Stimulated activated CD8-positive, alpha-beta memory T cell treated with anti-CD3 and anti-CD28 coated beads, Interleukin-15, amount 100 ng/mL, for 4 hours (primary cell): ENCODE measurements at regions not wholly inside any gene's neighbourhood (a gene's known extent, or its start where the extent isn't known, plus 50 kb on each side); places are given as distances from the start of the nearest gene placed in this dataset.

Experiments
- DNase-seq, 2 donors: peaks; one replicate each; pipeline ENCODE4 v3.0.0-alpha.2; 2020; ENCODE audit warnings: low read depth in 2 of 2

DNA sequence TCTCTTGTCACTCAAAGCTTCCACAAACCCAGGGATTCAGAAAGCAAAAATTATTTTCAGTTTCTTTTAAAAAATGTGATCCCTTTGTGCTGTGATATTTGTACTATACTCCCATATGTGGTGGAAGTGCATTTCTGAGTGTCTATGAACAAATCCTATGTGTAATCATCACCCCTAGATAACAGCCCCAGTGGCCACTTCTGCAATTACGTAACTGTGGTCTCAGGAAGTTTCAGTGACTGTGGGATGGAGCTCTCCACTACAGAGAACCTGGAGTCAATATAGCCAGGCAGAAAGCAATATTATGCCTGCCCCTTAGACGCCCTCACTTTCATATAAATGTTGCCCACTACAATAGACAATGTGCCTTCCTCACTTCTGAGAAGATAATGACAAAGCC is 1101.7 kb upstream of the GHITM start:
- no peak for DNase-seq

DNA sequence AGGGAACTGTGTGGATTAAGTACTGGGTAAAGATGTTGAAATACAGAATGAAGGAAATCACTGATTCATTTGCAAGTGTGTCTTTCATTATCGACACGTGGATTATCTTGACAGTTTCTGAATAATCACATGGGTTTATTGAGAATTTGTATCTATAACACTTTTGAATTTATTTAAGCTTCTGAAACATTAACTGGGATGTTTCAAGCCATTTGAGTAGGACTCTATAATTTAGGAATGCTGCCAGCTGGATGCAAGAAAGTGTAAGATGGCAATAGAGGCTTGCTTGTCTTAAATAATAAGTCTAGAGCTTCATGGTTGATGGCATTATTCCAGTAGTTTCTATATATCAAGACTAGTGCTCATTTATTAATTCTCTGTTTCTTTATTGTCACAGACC is 1100.7 kb upstream of the GHITM start:
- DNase-seq, result no peak

DNA sequence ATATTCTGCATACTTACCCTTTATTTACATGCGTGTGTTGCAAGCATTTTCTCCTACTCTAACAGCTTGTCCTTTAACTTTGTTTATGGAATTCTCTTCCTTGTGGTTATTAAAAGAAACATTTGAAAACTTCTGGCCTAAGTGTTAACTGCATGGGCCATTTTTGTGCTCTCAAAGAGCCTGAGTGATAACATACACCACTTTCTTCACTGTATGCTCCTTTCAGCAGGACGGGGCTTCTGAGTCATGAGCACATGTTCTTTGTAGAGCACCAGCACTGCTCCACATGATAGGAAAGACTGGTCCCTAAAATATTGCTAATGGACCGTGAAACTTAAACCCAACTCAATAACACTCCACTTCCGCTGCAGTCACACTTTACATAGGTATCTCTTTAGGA is 1093.6 kb upstream of the GHITM start:
- no peak for DNase-seq

DNA sequence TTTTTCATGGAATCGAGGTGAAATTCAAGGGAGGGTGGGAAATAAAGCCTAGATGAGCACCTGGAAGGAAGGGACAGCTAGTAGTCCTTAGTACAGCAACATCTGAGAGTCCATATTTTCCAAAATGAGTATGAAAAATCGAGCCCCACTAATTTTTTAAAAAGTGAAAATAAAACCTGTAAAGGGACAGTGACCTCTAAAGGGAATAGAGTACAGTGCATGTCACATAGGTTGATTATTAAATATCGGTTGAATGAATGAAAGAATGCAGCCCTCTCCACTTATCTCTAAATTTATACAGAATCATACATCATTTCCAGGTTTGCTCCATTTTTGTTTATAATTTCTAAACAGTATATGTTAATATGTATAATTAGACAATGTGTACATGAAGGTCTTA is 1088.5 kb upstream of the GHITM start:
- no peak for DNase-seq

DNA sequence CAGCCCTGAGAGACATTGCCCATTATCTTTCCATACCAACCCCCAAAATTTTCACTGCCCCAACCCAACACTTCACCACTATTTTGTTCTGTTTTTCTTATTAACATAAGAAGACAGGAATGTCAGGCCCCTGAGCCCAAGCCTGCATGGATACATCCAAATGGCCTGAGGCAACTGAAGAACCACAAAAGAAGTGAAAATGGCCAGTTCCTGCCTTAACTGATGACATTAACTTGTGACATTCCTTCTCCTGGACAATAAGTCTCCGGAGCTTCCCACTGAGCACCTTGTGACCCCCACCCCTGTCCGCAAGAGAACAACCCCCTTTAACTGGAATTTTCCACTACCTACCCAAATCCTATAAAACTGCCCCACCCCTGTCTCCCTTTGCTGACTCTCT is 1076.4 kb upstream of the GHITM start:
- DNase-seq, result no peak

DNA sequence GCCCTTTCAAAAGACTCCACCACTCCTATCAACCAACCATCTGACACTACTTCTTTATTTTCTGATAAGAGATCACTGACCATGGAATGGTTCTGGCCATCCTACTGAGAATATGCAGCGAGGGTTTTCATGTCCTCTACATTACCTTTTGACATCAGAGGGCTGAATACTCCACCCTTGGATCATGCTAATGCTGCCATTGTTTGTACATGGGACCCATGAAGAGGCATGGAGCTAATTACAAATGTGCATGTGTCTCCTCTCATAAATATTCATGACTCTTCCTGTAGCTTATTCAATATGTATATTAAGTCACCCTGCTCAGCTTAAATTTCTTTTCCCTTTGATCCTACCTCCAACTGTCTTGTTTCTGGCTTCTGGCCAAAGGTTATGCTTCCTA is 1065.8 kb upstream of the GHITM start:
- no peak for DNase-seq

DNA sequence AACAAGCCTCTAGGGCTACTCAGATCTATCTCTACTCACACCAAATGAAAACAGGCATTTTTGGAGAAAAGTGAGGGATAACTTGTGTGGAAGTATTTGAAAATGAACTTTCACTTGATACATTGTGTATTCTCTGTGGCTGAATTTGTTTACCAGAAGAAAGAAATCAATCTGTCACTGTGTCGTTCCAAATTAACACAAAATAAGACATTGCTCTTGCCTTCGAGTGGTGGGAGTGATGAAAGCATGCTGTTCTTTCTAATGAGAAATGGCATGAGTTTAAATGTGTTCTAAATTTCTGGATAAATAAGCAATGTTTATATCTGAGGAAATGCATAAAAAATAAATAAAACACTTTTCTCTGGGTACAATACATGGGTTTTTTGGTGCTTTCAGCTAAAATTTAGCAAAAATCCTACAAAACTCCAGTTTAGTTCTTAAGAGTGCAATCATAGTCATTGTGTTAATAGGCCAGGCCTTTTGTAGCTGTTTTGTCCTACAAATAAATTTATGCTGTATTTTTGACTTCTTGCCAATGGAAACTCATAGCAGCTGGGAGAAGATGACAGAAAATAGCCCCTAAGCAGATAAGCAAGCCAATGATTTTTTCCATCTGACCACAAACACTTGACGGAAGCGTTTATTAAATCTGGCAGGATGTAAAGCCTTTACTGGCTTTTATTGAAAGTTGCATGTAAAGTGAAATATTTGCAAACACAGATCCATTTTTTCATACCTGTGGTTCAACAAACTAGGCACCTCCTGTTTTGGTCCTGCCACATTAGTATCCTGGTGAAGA is 1064.1 kb upstream of the GHITM start:
- DNase-seq, result no peak

DNA sequence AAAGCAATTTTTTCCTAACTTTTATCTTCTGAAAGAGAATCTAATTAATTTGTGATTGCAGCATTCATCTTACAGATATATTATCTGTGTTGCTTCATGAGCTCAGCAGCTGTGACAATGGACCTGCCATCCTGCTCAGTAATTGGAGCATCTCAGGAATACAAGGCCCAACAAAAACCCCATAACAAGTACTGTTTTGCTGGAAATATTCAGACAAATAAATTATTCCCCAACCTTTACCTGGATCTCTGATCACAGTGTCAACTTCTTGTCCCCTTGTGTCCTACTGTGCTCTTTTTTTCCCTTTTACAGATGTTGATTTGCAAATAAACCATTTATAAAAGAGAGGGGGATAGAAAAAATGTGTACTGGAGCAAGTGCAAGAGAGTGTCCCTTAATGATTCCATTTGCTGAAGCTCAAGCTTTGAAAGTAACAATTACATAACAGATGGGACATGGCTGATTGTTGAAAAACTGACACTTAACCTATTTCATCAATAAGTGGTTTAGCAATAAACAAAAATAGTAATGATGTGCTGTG is 1063.4 kb upstream of the GHITM start:
- DNase-seq, result no peak

DNA sequence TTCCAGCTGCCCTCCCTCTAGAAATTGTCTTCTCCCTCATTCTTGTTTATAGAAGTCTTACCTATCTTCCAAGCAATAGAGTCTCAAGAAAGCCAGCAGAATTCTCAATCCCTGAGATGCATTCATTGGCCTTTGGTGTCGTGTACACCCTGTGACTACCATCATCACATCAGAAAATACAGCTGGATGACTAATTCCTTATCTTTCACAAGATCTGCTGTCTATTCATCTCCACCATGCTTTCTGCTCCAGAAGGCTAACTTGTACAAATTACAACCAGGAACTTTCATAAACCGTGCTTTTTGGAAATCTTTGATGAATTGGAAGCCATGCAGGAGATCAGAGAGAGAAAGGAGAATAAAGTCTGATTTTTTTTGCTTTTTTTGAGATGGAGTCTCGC is 1062.9 kb upstream of the GHITM start:
- no peak for DNase-seq

DNA sequence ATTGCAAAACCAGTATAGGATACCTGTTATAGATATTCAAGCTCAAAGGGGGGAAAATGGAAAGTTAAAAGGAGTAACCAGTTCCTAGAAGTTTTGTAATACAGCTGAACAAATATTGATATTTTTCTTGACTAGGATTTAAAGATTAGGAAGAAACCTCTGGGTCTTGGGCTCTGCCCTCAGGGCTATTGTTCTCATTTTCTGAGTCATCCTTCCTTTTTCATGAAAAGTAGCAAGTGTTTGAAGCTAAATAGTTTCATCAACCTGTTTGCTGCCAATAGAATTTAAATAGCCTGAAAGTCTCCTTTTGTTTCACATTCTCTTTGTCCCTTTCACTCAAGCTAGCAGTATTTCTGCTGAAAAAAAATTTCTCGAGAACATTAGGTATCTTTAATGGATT is 1061.1 kb upstream of the GHITM start:
- no peak for DNase-seq

DNA sequence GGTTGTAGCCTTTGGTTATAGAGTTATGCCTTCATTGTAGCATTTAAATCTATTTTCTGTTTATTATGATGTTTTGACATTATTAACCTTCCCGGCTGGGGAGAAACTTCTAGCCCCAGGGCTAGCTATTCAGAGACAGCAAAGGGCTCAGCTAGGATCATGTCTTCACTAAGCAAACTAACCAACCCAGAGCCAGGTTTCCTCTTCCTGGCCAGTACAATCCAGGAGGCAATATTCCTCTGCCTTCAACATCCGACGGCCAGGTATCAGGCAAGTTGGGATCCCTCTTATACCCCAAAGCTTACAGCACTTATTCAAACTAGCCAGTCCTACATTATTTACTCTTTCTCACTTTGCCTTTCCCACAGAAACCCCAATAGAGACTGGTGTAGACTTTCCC is 1060.7 kb upstream of the GHITM start:
- no peak for DNase-seq

DNA sequence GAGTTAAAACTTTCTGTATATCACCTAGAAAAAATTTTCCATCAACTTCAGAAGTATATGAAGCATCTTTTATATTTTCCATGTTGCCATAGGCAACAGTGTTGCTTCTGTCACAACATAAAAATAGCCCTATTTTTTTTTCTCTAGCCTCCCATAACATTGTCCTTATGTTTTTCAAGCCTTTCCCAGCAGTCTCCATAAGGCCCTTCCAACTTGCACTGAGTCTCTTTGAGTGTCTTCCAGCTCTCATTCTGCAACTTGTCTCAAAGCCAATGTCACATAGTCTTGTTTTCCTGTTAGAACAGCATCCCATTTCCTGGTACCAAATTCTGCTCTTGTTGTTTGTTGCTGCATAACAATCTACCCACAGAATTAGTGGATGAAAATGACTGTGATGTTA is 1055.5 kb upstream of the GHITM start:
- no peak for DNase-seq

DNA sequence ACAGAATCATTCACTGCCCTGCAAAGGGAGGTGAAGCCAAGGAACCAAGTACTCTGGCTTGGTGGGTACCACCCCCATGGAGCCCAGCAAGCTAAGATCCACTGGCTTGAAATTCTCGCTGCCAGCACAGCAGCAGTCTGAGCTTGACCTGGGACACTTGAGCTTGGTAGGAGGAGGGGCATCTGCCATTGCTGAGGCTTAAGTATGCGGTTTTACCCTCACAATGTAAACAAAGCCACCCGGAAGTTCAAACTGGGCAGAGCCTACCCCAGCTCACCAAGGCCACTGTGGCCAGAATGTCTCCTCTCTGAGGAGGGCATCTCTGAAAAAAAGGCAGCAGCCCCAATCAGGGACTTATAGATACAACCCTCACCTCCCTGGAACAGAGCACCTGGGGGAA is 1050.0 kb upstream of the GHITM start:
- no peak for DNase-seq

DNA sequence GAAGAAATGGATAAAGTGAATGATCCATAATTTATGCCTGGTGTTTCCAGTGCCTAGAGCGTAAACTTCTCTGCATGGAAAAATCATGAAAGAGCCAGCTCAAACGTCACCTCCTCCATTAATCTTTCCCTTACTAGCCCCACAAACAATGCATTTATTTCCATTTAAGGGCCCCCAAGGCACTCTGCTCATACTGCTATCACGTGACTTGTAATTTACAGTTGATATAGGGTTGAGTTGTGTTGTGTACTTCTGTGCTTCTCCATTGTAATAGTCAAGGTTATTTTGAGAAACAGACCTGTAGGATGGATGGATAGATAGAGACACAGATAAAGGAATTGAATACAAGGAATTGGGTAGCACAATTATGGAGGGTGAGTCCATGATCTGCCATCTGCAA is 1034.7 kb upstream of the GHITM start:
- no peak for DNase-seq

DNA sequence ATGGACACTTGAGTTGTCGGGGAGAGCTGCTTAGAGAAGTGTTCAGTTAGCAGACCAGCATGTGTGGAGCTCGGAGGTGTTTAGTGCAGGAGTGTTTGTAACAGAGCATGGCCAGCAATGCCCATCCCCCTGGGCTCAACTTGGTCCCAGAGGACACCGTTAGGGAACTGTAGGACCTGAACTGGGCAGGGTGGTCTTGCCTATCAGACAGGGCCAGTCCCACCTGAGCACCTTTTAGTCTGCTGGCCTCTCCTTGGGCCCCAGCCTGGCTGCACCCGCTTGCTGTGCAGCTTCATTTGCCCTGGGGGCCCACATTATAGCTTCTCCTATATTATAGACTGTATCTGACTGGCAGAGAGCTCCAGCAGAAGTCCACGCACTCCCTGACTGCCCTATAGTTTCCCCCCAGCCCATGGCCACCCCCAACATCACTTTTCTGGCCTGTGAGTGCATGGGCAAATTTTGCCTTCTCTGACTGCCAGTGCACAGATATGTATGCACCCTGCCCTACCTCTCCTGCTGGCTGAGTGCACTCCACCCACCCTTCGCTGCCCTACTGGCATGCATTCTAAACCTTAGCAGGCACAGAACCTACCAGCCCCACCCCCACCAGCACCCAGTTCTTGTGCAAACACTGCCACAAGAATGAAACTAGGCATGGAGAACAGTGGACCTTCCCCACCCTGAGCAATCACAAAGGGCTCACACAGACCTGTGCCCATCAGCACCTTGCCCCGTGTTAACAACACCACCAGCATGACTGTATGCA is 1030.6 kb upstream of the GHITM start:
- no peak for DNase-seq

DNA sequence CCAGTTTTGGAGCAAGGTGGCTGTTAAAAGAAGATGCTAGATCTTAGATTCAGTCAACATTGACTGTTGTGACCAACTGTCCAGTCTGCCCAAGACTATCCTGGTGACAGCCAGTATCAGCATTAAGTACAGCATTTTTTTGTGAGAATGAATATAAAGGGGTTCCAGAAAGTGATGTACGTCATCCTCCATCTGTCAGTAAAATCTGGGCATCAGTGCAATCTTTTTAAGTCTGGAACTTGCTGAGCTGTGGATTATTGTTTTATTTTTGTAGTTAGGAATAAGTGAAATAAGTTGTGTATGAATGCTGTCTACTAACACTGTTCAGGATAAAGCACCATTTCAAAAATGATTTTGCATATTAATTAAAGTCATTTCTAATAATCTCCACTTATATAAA is 1020.0 kb upstream of the GHITM start:
- no peak for DNase-seq

DNA sequence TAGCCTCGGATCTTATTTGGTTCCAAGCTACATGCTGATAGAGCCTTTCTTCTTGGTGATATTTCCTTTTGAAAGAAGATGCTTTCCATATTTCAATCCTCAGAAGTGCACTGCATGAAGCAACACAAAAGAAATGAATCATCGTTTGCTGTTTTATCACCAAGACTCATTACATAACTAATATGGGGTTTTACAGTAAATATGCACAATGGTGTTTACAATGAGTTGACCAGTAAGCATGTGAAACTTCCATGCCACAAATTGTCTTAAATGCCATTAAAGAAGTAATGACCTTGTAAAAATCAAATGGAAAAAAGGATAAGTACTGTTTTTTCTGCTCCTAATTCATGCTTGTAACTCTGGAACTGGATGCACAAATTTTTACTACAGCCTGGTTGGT is 1017.0 kb upstream of the GHITM start:
- no peak for DNase-seq

DNA sequence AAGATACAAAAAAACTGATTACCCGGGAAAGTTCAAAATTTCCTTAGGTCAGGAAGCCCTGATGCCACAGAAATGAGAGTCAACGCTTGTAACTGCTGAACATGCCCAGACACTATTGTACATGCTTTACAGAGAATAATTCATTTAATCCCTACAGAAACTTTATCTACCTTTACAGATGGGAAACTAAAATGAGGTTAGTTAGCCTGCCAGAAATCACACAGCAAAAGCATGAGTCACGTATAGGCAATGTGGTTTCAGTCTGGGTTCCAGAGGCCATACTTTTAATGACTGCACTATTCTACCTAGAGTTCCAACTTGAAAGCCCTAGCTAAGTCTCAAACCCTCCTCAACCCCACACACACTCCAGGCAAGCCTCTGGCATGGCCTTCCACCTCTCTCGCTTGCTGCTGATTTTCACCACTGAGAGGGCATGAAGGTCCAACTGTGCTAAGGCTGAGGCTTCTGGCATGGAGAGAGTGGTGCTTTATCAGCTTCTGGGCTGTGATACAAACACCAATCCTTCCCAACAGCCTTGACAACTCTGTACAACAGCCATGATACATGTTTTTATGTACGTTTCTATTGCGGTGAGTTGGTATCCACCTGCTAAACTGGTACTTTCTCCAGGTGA is 1011.2 kb upstream of the GHITM start:
- no peak for DNase-seq

DNA sequence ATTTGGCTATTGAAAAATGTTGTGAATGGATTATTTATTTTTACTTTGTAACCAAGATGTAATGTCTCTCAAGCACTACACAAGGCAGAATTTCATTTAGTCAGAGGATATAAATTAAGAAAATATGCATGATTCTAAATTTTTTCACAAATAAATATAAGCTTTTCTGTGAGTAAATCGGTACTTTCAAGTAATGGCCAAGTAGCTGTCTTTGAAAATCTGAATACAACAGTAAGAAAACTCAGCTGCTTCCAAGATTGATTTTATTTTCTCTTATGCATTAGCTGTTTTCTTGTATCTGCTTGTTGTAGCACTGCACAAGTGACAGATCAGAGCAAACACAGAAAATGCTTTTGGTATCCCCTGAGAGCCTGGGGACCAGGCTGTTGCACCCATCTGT is 998.5 kb upstream of the GHITM start:
- DNase-seq, result no peak

DNA sequence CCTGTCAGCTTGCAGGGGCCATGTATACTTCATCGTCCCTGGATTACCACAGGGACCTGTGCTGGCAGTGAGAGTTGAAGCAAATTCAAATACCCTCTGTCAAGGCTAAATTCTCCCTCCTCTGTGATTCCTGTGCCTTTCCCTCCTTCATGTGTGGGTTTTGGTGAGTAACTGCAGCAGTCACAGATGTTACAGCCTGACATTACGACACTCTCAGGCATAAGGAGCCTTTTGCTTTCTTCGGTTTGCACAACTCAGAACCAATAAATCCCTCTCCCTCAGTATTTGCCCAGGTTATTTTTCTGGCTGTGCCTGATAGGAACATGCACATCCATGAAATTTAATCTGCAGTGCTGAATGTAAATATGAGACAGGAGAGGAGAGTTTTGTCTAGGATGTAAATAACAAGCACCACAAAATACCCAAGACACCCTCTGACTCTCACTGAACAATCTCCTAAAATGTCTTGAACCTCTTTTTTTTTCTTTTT is 997.2 kb upstream of the GHITM start:
- DNase-seq, result no peak

DNA sequence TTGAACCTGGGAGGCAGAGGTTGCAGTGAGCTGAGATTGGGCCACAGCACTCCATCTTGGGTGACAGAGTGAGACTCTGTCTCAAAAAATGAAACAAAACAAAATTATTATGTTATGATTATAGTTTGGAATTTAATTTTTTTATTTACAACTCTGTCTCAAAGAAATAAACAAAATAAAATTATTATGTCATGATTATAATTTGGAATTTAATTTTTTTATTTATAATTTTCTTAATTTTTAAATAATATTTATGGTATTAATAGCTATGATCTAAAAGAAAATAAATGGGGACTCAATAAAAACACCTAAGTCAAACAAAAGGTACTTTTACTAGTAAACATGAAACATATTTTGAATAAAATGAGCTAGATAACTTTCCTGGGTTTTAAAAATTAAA is 994.8 kb upstream of the GHITM start:
- DNase-seq, result no peak

DNA sequence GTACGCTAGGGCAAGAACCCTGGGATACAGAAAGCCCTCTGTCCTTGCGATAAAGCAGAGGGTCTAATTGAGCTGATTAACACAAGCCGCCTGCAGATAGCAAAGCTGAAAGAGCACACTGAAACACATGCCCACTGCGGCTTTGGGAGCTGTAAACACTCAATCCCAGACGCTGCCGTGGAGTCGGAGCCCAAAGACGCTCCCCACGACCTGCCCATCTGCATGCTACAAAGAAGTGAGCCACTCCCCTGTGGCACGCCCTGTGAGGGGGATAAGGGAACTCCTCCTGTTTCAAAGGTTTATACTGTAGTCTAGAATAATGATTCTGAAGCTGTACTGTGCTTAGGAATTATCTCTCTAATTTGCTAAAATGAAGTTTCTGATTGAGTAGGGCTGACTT is 985.6 kb upstream of the GHITM start:
- DNase-seq, result no peak

DNA sequence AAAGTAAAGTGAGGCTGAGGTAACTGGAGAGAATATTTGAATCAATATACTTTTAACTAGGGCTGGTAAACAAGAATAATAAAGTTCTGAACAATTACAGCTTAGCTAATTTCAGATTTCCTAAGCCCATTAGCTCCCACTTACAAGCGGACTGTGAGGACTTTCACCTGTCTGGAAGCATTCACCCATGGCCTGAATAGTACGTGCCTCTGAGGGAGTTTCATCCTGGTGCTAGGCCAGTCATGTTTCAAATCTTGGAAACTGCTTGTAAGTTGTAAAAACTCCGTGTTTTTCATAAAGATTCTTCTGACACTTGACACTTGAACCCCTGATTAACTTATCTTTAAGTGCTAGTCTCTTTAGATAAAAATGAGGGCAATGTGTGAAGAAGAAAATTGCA is 975.2 kb upstream of the GHITM start:
- no peak for DNase-seq
